ENCODE measurements at regions not wholly inside any gene's neighbourhood (a gene's known extent, or its start where the extent isn't known, plus 50 kb on each side); places are given as distances from the start of the nearest gene placed in this dataset.

DNA sequence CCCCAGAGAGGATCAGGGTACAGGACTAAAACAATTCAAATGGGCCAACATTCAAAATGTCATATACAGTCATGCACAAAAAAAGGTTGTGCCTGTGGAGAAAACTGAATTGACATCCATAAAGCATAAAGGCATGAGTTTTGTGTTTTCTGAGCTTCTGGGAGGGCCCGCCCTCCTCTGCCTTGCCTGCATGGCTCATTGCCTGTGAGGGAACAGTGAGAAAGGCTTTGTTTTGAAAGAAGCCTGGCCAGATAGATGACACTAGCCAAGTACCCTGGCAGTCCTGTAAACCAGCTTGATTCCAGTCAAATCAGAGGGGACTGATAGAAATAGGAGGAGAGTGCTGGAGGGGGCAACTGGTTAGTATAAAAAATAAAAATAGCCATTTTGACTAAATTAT lies 194.3 kb downstream of the KIT start:
- TF ChIP-seq, protein P1, sequence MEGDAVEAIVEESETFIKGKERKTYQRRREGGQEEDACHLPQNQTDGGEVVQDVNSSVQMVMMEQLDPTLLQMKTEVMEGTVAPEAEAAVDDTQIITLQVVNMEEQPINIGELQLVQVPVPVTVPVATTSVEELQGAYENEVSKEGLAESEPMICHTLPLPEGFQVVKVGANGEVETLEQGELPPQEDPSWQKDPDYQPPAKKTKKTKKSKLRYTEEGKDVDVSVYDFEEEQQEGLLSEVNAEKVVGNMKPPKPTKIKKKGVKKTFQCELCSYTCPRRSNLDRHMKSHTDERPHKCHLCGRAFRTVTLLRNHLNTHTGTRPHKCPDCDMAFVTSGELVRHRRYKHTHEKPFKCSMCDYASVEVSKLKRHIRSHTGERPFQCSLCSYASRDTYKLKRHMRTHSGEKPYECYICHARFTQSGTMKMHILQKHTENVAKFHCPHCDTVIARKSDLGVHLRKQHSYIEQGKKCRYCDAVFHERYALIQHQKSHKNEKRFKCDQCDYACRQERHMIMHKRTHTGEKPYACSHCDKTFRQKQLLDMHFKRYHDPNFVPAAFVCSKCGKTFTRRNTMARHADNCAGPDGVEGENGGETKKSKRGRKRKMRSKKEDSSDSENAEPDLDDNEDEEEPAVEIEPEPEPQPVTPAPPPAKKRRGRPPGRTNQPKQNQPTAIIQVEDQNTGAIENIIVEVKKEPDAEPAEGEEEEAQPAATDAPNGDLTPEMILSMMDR (IDR thresholded peaks at IDR 0.05; ENCODE audit: insufficient read depth, low read length, missing control alignments) = no peak
- ChIA-PET POLR2A (no interaction called here), CTCF (no interaction called here)
- no peak for DNase-seq (ENCODE audit: low read depth, low spot score)
- H3K4me3 ChIP-seq (ENCODE audit: low read depth, low read length) = no peak overlapping the region

DNA sequence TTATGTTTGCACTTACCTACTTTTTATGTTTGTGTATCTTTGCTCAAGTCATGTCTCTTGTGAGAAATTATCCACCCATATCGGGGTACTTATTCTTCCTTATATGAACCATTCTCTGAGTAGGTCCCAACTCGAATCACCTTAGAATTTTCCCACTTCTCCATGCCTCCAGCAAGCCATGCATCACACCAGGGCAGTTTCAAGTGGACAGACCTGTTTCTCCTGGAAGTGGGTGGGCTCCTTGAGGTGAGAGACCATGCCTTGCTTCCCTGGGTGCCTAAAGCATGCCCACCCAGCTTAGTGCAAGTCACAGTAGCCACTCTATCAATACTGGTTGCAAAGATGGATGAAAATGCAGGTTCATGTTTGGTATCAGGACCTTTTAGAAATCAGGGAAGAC lies 187.2 kb downstream of the KIT start:
- POLR2A ChIA-PET = no interaction called here
- CTCF ChIA-PET = no interaction called here
- H3K4me3 ChIP-seq (ENCODE audit: low read depth, low read length) = no peak overlapping the region
- no peak for DNase-seq (ENCODE audit: low read depth, low spot score)
- TF ChIP-seq, protein P1 (IDR thresholded peaks at IDR 0.05; ENCODE audit: insufficient read depth, low read length, missing control alignments) = no peak

DNA sequence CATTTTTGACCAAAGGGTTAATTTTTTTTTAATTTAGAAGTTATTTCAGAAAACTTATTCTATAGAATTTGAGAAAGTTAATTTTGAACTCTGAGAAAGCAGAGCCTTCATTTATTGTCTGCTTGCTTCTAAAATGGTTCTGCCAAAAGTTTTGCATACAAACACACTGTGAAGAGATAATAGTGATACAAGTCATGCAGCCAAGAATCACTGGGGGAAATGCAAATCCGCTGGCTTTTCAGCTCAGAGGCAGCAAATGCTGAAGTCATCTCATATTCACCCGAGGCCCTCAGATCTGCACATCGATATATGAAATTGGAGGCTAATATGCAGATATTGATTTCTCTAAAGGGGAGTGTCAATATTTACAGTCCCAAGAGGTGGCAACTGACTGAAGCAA lies 186.2 kb downstream of the KIT start:
- no peak overlapping the region for H3K4me3 ChIP-seq (ENCODE audit: low read depth, low read length)
- TF ChIP-seq, protein P1 (IDR thresholded peaks at IDR 0.05; ENCODE audit: insufficient read depth, low read length, missing control alignments) = no peak
- POLR2A ChIA-PET = no interaction called here
- CTCF ChIA-PET = no interaction called here
- DNase-seq (ENCODE audit: low read depth, low spot score) = no peak

DNA sequence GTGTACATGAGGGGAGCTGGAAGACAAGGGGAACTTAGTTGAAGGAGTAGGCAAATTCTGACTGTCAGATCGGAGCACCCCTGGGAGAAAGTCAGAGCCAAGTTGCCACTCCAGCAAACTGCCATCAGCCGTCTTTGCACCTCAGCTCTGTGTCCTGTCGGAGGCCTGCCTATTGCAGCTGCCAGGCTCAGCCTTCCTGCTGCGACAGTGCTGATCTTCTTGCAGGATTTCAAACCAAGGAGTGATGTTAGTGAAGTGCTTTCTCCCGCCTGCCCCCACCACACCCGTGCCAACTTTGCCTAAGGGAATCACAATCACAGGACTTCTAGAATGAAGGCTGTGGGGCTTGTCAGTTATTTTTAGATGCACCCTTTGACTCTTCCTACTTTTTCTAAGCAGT lies 185.3 kb downstream of the KIT start:
- no peak for DNase-seq (ENCODE audit: low read depth, low spot score)
- TF ChIP-seq, protein P1 (IDR thresholded peaks at IDR 0.05; ENCODE audit: insufficient read depth, low read length, missing control alignments) = no peak
- CTCF ChIA-PET = interaction anchor here (0.6 to 1.5 kb wide), 2 partner anchors 17 to 62 kb away, joined by 3 read pairs; no protein-coding TSS in a partner anchor
- H3K4me3 ChIP-seq (ENCODE audit: low read depth, low read length) = no peak overlapping the region
- POLR2A ChIA-PET = no interaction called here

DNA sequence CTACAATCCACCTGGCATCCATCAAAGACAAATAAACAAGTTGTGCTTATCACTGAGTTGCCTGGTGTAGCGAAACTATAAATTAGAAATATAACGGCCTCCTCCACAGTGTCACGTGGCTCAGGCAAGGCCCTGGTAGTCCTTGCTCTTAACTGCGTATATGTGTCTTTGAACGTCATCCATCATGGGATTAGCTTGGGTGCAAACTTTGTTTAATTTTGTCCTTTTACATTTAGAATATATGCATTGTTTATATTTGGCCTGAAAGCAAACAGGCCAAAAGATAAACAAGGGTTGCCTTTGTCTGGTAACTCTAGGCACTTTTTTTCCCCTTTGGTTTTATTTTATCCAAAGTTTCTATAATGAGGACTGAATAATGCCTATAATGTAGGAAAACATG lies 184.9 kb downstream of the KIT start:
- CTCF ChIA-PET = interaction anchor here (0.6 to 3.1 kb wide), 3 partner anchors 18 to 520 kb away, joined by 3 to 24 read pairs (median 3); no protein-coding TSS in a partner anchor
- TF ChIP-seq, protein P1 (IDR thresholded peaks at IDR 0.05; ENCODE audit: insufficient read depth, low read length, missing control alignments) = no peak
- DNase-seq (ENCODE audit: low read depth, low spot score) = no peak
- no peak overlapping the region for H3K4me3 ChIP-seq (ENCODE audit: low read depth, low read length)
- POLR2A ChIA-PET = no interaction called here

DNA sequence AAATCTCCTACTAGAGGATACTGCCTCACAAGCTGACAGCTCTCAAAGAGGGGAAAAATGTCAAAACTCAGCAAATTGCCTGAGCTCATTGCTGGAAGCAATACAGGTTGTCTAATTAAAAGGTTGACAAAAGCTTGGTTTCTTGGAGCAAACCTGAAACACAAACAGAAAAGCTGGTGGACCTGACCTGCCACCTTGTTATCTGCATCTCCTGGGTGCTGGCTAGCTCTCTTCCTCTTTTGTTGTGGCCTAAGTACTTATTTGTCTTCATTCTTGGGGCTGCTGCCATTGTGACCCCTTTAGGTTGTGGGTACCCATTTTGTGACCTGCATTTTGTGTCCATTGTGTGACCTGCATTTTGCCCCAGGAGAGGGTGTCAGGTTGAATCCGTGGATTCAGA lies 184.5 kb downstream of the KIT start:
- no peak for DNase-seq (ENCODE audit: low read depth, low spot score)
- POLR2A ChIA-PET = no interaction called here
- H3K4me3 ChIP-seq (ENCODE audit: low read depth, low read length) = no peak overlapping the region
- CTCF ChIA-PET = interaction anchor here (1.5 to 3.1 kb wide), 2 partner anchors 18 to 520 kb away, joined by 3 to 24 read pairs; no protein-coding TSS in a partner anchor
- TF ChIP-seq, protein P1 (IDR thresholded peaks at IDR 0.05; ENCODE audit: insufficient read depth, low read length, missing control alignments) = no peak
